ENCODE measurements at regions not wholly inside any gene's neighbourhood (a gene's known extent, or its start where the extent isn't known, plus 50 kb on each side); places are given as distances from the start of the nearest gene placed in this dataset.

DNA sequence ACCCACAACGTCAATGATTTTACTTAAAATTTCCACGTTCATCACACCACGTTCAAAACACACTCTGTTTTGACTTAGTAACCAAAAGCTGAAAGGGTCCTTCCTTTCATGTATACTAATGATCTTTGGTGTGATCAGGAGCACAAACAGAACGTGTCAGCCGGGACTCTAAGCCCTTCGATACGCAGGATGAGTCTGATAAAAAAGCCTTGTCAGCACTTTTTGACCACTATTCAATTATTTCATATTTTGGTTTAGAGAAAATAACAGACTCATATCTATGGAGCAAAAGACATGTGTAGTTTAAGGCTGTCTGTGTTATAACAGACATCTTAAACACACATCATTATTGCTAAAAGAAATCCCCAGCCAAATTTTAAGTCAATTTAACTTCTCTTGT is 345.3 kb downstream of the ZNF516 start:
- DNase-seq (no peak), FAIRE-seq (no peak)
- no peak overlapping the region for H3K9ac ChIP-seq (ENCODE audit: low read length in 3 of 3)
- H3K4me3 ChIP-seq (ENCODE audit: low read length in 3 of 3) = no peak overlapping the region
- H3K4me1 ChIP-seq (ENCODE audit: control insufficient read depth in 2 of 3, insufficient read depth in 2 of 3, low read depth in 1 of 3, low read length in 3 of 3) = no peaks in the 10 kb centered on the region
- H3K27me3 ChIP-seq (ENCODE audit: control insufficient read depth, insufficient read depth, low read length) = no peaks in the 10 kb centered on the region
- TF ChIP-seq, protein P1, sequence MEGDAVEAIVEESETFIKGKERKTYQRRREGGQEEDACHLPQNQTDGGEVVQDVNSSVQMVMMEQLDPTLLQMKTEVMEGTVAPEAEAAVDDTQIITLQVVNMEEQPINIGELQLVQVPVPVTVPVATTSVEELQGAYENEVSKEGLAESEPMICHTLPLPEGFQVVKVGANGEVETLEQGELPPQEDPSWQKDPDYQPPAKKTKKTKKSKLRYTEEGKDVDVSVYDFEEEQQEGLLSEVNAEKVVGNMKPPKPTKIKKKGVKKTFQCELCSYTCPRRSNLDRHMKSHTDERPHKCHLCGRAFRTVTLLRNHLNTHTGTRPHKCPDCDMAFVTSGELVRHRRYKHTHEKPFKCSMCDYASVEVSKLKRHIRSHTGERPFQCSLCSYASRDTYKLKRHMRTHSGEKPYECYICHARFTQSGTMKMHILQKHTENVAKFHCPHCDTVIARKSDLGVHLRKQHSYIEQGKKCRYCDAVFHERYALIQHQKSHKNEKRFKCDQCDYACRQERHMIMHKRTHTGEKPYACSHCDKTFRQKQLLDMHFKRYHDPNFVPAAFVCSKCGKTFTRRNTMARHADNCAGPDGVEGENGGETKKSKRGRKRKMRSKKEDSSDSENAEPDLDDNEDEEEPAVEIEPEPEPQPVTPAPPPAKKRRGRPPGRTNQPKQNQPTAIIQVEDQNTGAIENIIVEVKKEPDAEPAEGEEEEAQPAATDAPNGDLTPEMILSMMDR (IDR thresholded peaks at IDR 0.05; ENCODE audit: borderline replicate concordance, extremely low read depth, insufficient read depth) = no peak
- H3K36me3 ChIP-seq (ENCODE audit: control insufficient read depth in 2 of 3, insufficient read depth in 3 of 3, low read length in 3 of 3) = no peaks in the 10 kb centered on the region
- intact Hi-C loops (cut with DNase I) = no loop called here
- H3K27ac ChIP-seq (ENCODE audit: low read depth in 2 of 2, low read length in 2 of 2) = no peak overlapping the region
- no peaks in the 10 kb centered on the region for H3K9me3 ChIP-seq (ENCODE audit: control insufficient read depth in 2 of 3, insufficient read depth in 1 of 3, low read length in 3 of 3)

DNA sequence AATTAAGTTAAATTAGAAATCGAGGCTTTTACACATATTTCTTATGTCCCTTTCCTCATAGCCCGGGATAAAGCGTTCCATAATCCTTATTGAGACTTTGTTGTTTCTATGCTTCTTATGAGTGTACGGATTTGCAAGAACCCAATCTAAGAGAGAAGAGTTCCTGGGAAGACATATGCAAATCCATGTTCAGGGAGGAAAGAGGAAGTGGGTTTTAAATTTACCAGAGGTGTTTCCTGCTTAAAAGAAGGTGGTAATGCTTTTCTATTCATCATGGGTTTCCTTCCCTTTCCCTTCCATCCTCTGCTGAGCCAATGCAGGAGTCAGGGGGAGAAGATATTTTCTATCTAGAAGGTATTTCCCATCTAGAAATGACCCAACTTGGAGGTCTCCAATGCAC is 345.8 kb downstream of the ZNF516 start:
- Histone ChIP-seq H3K27me3 (ENCODE audit: control insufficient read depth, insufficient read depth, low read length) (no peaks in the 10 kb centered on the region), H3K4me3 (ENCODE audit: low read length in 3 of 3) (no peak overlapping the region), H3K27ac (ENCODE audit: low read depth in 2 of 2, low read length in 2 of 2) (no peak overlapping the region), H3K4me1 (ENCODE audit: control insufficient read depth in 2 of 3, insufficient read depth in 2 of 3, low read depth in 1 of 3, low read length in 3 of 3) (no peaks in the 10 kb centered on the region), H3K36me3 (ENCODE audit: control insufficient read depth in 2 of 3, insufficient read depth in 3 of 3, low read length in 3 of 3) (no peaks in the 10 kb centered on the region), H3K9ac (ENCODE audit: low read length in 3 of 3) (no peak overlapping the region), H3K9me3 (ENCODE audit: control insufficient read depth in 2 of 3, insufficient read depth in 1 of 3, low read length in 3 of 3) (no peaks in the 10 kb centered on the region)
- DNase-seq = no peak
- TF ChIP-seq, protein P1 (IDR thresholded peaks at IDR 0.05; ENCODE audit: borderline replicate concordance, extremely low read depth, insufficient read depth) = no peak
- intact Hi-C loops (cut with DNase I) = no loop called here
- no peak for FAIRE-seq

DNA sequence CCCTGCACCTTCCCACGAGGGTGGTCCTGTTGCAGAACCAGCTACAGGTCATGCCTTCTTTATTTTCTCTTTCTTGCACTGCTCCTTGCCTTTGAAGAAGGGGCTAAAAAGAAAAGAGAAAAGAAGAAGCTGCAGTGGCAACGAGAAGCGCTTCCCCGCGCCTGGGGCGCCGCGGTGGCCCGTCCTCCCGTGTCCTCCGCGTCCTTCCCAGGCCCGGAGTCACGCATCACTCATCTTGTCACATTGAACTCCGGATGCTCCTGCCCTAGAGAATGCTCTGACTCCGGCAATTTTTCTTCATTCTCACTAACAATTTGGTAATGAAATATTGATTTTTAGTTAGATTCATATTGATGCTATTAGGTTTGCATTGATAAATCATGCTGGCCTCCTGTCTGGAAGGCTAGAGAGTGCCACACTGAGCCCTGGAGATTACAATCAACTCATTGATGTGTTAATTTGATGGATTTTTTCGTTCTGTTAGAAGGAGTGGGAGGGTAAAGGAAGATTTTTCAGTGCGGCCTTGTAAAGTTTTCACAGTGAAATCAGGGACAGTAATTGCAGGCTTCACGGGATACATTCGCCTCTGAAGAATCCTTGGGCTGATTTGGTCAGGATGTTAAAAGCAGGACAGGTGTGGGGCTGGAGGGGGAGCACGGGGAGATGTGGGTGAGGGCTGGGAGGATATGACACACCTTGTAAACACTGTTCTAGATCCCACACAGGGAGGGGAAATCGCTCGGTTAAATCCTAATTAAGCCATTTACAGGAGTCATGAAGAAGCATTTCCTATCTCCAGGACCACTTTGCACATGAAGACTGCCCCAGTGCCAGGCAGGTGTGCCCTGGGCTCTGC is 349.3 kb downstream of the ZNF516 start:
- no peak overlapping the region for H3K4me3 ChIP-seq (ENCODE audit: low read length in 3 of 3)
- H3K4me1 ChIP-seq (ENCODE audit: control insufficient read depth in 2 of 3, insufficient read depth in 2 of 3, low read depth in 1 of 3, low read length in 3 of 3) = no peaks in the 10 kb centered on the region
- no peaks in the 10 kb centered on the region for H3K27me3 ChIP-seq (ENCODE audit: control insufficient read depth, insufficient read depth, low read length)
- H3K36me3 ChIP-seq (ENCODE audit: control insufficient read depth in 2 of 3, insufficient read depth in 3 of 3, low read length in 3 of 3) = no peaks in the 10 kb centered on the region
- TF ChIP-seq, protein P1 (IDR thresholded peaks at IDR 0.05; ENCODE audit: borderline replicate concordance, extremely low read depth, insufficient read depth) = no peak
- H3K27ac ChIP-seq (ENCODE audit: low read depth in 2 of 2, low read length in 2 of 2) = no peak overlapping the region
- no peak overlapping the region for H3K9ac ChIP-seq (ENCODE audit: low read length in 3 of 3)
- FAIRE-seq (no peak), DNase-seq (peak in 3 of 5 donors; percentile 55 to 78 (median 72))
- intact Hi-C loops (cut with DNase I) = no loop called here
- no peaks in the 10 kb centered on the region for H3K9me3 ChIP-seq (ENCODE audit: control insufficient read depth in 2 of 3, insufficient read depth in 1 of 3, low read length in 3 of 3)

Measured in kidney (tissue), 13 donors.